Astrocyte (in vitro differentiated cells and primary cell): ENCODE measurements at regions not wholly inside any gene's neighbourhood (a gene's known extent, or its start where the extent isn't known, plus 50 kb on each side); places are given as distances from the start of the nearest gene placed in this dataset.

Source experiments
- DNase-seq: peaks from one replicate; pipeline ENCODE4 v3.0.0-alpha.2; 2010; ENCODE audit warnings: low read depth
- FAIRE-seq: peaks from 2 replicates; lab custom pipeline; 2011; peaks lifted over from hg19 to GRCh38; lab: Jason Lieb, UNC
- H2AFZ ChIP-seq: 2 replicates; pipeline ENCODE4 v1.6.0; 2012; ENCODE audit warnings: low read depth, low read length, inconsistent platforms
- H3K27ac ChIP-seq: 2 replicates; pipeline ENCODE4 v1.5.1; 2011; ENCODE audit warnings: low read depth, low read length, inconsistent platforms
- H3K27me3 ChIP-seq: 2 replicates; pipeline ENCODE4 v1.6.0; 2011; ENCODE audit warnings: low read length, inconsistent platforms; ENCODE audit not compliant: insufficient read depth
- H3K36me3 ChIP-seq: 2 replicates; pipeline ENCODE4 v1.5.1; 2011; ENCODE audit warnings: low read length, inconsistent platforms; ENCODE audit not compliant: insufficient read depth
- H3K4me1 ChIP-seq: 2 replicates; pipeline ENCODE4 v1.5.1; 2011; ENCODE audit warnings: low read length, inconsistent platforms; ENCODE audit not compliant: insufficient read depth
- H3K4me2 ChIP-seq: 2 replicates; pipeline ENCODE4 v1.6.0; 2012; ENCODE audit warnings: low read length, inconsistent platforms
- H3K4me3 ChIP-seq: 2 replicates; pipeline ENCODE4 v1.5.1; 2011; ENCODE audit warnings: low read depth, mild to moderate bottlenecking, low read length, inconsistent platforms; ENCODE audit not compliant: insufficient read depth
- H3K79me2 ChIP-seq: 2 replicates; pipeline ENCODE4 v1.6.0; 2012; ENCODE audit warnings: mild to moderate bottlenecking, low read length, inconsistent platforms; ENCODE audit not compliant: insufficient read depth
- H3K9ac ChIP-seq: 2 replicates; pipeline ENCODE4 v1.6.0; 2012; ENCODE audit warnings: mild to moderate bottlenecking, low read length, inconsistent platforms
- H3K9me3 ChIP-seq: 2 replicates; pipeline ENCODE4 v1.5.1; 2012; ENCODE audit warnings: low read depth, mild to moderate bottlenecking, low read length, inconsistent platforms; ENCODE audit not compliant: insufficient read depth
- H4K20me1 ChIP-seq: 2 replicates; pipeline ENCODE4 v1.6.0; 2012; ENCODE audit warnings: low read length, inconsistent platforms; ENCODE audit not compliant: insufficient read depth
- H3K27ac Mint-ChIP-seq: one replicate; pipeline ENCODE4 v1.8.0; 2021; ENCODE audit warnings: mild to moderate bottlenecking, mixed read lengths; ENCODE audit not compliant: unreplicated experiment
- H3K27me3 Mint-ChIP-seq: one replicate; pipeline ENCODE4 v1.8.0; 2021; ENCODE audit warnings: low read depth, mixed read lengths; ENCODE audit not compliant: unreplicated experiment
- H3K36me3 Mint-ChIP-seq: one replicate; pipeline ENCODE4 v1.8.0; 2021; ENCODE audit warnings: low read depth, mixed read lengths; ENCODE audit not compliant: unreplicated experiment
- H3K4me1 Mint-ChIP-seq: one replicate; pipeline ENCODE4 v1.8.0; 2021; ENCODE audit warnings: low read depth, mixed read lengths; ENCODE audit not compliant: unreplicated experiment
- H3K4me3 Mint-ChIP-seq: one replicate; pipeline ENCODE4 v1.8.0; 2021; ENCODE audit warnings: mild to moderate bottlenecking, moderate library complexity, mixed read lengths; ENCODE audit not compliant: unreplicated experiment
- H3K9me3 Mint-ChIP-seq: one replicate; pipeline ENCODE4 v1.8.0; 2021; ENCODE audit warnings: mild to moderate bottlenecking, mixed read lengths; ENCODE audit not compliant: unreplicated experiment
- CTCF ChIP-seq: IDR thresholded peaks from 2 replicates; pipeline ENCODE4 v1.5.1; 2011; ENCODE audit warnings: low read depth, mild to moderate bottlenecking, inconsistent platforms, low read length, moderate library complexity; ENCODE audit not compliant: insufficient read depth
- EZH2 ChIP-seq: IDR thresholded peaks from 2 replicates; pipeline ENCODE4 v1.6.1; 2012; ENCODE audit warnings: mild to moderate bottlenecking, low read length, inconsistent platforms; ENCODE audit not compliant: insufficient read depth

DNA sequence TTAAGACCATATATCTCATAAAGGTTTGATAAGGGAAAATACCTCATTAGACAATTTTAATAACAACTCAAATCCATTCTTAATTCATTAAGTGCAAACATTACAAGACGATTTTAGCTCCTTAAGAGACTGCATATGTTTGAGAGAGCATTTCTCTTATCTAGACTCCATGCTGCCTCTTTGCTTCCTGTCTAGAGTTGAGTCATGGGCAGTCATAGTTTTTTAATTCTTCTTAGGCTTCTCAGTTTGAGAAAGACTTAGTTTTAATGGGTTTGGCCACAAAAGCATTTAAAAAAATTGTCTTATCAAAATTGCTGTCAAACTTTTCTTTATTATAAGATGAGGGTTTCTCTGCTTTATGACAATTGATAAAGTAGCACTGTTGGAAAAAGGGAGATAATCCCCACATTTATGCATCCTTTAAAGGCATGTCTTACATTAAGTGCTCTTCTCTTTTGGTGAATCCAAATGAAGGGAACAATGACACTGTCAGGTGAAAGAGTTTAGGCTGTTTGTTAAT, 713.4 kb downstream of the PCDH18 start:
- no peaks in the 10 kb centered on the region for H3K9me3 ChIP-seq
- peak; percentile 18 for DNase-seq
- no peaks in the 10 kb centered on the region for H4K20me1 ChIP-seq
- Mint-ChIP-seq H3K27ac (no peak overlapping the region), H3K27me3 (no peaks in the 10 kb centered on the region), H3K36me3 (no peaks in the 10 kb centered on the region), H3K9me3 (no peaks in the 10 kb centered on the region), H3K4me1 (peaks cover 7% of the 10 kb centered on the region), H3K4me3 (no peak overlapping the region)
- peak overlapping the region; percentile 9 for H2AFZ ChIP-seq
- H3K4me2 ChIP-seq = no peak overlapping the region
- H3K4me3 ChIP-seq = no peak overlapping the region
- no peak for FAIRE-seq
- H3K79me2 ChIP-seq = no peaks in the 10 kb centered on the region
- TF ChIP-seq EZH2 = no peak
- TF ChIP-seq CTCF = no peak
- no peak overlapping the region for H3K27ac ChIP-seq
- H3K4me1 ChIP-seq = no peaks in the 10 kb centered on the region
- H3K27me3 ChIP-seq = no peaks in the 10 kb centered on the region
- H3K36me3 ChIP-seq = no peaks in the 10 kb centered on the region
- no peak overlapping the region for H3K9ac ChIP-seq

DNA sequence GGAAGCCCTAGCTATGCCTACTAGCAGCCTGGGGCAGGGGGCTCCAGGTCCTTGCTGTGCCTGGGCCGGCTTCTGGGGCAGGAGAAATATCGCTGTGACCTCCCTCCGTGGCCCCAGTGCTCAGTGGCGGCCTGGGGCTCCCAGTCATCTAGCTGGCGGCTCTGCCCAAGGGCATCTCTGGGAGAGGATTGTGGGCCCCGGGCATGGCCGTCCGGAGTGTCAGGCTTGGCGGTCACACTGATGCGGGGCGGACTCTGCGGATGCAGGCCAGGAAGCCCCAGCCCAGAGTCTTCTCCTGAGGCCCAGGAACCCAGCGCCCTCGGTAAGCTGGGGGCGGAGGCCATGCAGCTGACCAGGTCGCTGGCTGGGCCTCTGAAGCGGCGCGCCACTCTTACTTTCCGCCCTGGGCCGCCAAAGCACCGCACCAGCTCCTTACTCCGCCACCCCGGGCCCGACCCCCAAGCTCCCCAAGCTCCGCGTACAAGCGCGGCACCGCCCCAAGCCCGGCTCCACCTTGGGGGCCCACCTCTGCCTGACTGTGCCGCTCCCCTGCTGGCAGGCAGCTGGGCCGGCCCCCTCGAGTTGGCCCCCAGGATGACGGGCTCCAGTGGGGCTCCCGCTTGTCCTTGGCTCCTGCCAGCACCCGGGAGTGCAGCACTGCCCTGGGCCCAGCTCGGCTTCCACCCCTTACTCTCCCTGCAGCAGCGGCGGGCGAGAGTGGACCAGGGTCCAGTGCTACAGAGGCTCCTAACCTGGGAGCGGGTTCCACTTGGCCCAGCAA, 720.0 kb downstream of the PCDH18 start:
- H3K4me3 ChIP-seq = no peak overlapping the region
- no peaks in the 10 kb centered on the region for H3K27me3 Mint-ChIP-seq
- DNase-seq (no peak), FAIRE-seq (no peak)
- H3K4me1 Mint-ChIP-seq = no peaks in the 10 kb centered on the region
- no peaks in the 10 kb centered on the region for H3K9me3 Mint-ChIP-seq
- H4K20me1 ChIP-seq = no peaks in the 10 kb centered on the region
- no peak overlapping the region for H3K27ac ChIP-seq
- no peak overlapping the region for H3K4me3 Mint-ChIP-seq
- no peak overlapping the region for H2AFZ ChIP-seq
- H3K36me3 Mint-ChIP-seq = no peaks in the 10 kb centered on the region
- no peaks in the 10 kb centered on the region for H3K36me3 ChIP-seq
- no peak overlapping the region for H3K9ac ChIP-seq
- H3K27ac Mint-ChIP-seq = no peak overlapping the region
- TF ChIP-seq EZH2 (no peak), CTCF (no peak)
- H3K4me1 ChIP-seq = no peaks in the 10 kb centered on the region
- no peaks in the 10 kb centered on the region for H3K79me2 ChIP-seq
- H3K4me2 ChIP-seq = no peak overlapping the region
- H3K27me3 ChIP-seq = no peaks in the 10 kb centered on the region
- H3K9me3 ChIP-seq = peaks cover 2% of the 10 kb centered on the region

DNA sequence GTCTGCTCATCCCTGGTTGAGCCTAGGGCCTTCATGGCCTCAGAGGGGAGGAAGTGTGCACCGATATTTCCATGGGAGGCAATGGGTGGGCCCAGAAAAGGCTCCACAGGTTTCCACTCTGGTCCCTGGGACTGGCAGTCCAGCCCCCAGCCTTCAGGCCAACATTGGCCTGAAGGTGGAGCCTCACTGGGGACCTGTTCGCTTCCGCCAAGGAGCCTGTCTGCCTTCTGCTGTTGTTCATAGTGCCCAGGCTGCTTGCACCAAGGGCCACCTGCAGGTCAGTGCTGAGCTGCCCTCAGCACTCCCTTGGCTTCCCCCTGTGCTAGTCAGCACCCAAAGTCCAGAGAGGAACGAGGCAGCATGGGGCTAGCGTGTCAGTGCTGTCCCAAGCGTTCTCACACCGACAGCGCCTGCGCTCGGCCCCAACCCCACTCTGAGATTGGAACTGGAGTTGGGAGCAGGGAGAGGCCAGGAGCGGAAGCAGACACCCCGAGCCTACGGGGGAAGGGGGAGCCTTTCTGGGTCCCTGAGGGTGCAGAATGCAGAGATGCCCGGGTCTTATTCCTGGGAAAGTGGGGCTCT, 720.7 kb downstream of the PCDH18 start:
- DNase-seq = no peak
- H3K27ac ChIP-seq = no peak overlapping the region
- Mint-ChIP-seq H3K4me3 (no peak overlapping the region), H3K27me3 (no peaks in the 10 kb centered on the region), H3K4me1 (no peaks in the 10 kb centered on the region), H3K9me3 (no peaks in the 10 kb centered on the region), H3K27ac (no peak overlapping the region), H3K36me3 (no peaks in the 10 kb centered on the region)
- H3K79me2 ChIP-seq = no peaks in the 10 kb centered on the region
- no peak overlapping the region for H3K9ac ChIP-seq
- no peak overlapping the region for H3K4me2 ChIP-seq
- H4K20me1 ChIP-seq = no peaks in the 10 kb centered on the region
- H3K36me3 ChIP-seq = no peaks in the 10 kb centered on the region
- no peak overlapping the region for H2AFZ ChIP-seq
- H3K4me3 ChIP-seq = no peak overlapping the region
- H3K4me1 ChIP-seq = no peaks in the 10 kb centered on the region
- H3K27me3 ChIP-seq = no peaks in the 10 kb centered on the region
- peaks cover 2% of the 10 kb centered on the region for H3K9me3 ChIP-seq
- TF ChIP-seq EZH2 (no peak), CTCF (no peak)
- FAIRE-seq = no peak
